K562 (cell line): ENCODE measurements at regions not wholly inside any gene's neighbourhood (a gene's known extent, or its start where the extent isn't known, plus 50 kb on each side); places are given as distances from the start of the nearest gene placed in this dataset.

Source experiments
- ATAC-seq: fragments of 200-7000 bp; cut with Tn5 transposase; 3 replicates; pipeline ENCODE4 v1.9.1; 2020; ENCODE audit warnings: moderate library complexity
- BruUV-seq: library from RNA; stranded (reverse); fragments of 400-500 nt; replicated peaks from 2 replicates; lab custom pipeline; 2021; lab: Mats Ljungman, UMichigan
- CTCF ChIA-PET: fragments of 300-600 bp; formaldehyde crosslinking; extraction: SDS; loops from one replicate; lab custom pipeline; 2021; ENCODE audit warnings: low intra/inter-chr PET ratio; lab: Yijun Ruan, JAX
- POLR2A ChIA-PET: fragments of 300-600, 350-650 bp; sonication (Branson Sonifier 250); formaldehyde crosslinking; extraction: SDS; loops from one replicate; lab custom pipeline; 2021; ENCODE audit warnings: antibody characterized with exemption, inconsistent platforms; lab: Yijun Ruan, JAX
- DNase-seq, 4 experiments: peaks; one replicate each; pipeline versions ENCODE4 v3.0.0 to v3.0.0-alpha.2; 2011 to 2018; ENCODE audit warnings: low spot score in 3 of 4, mixed read lengths in 3 of 4; ENCODE audit errors: extremely low read depth in 1 of 4
- FAIRE-seq: peaks from 2 replicates; lab custom pipeline; 2011; peaks lifted over from hg19 to GRCh38; lab: Jason Lieb, UNC
- H2AFZ ChIP-seq: 2 replicates; pipeline ENCODE4 v1.6.0; 2011; ENCODE audit warnings: low read depth, low read length, control low read depth, inconsistent platforms
- H3K27ac ChIP-seq: fragments of 200-600 bp; 3 replicates; pipeline ENCODE4 v1.8.0; 2011; ENCODE audit warnings: low read depth, mild to moderate bottlenecking, control low read depth, inconsistent platforms, low read length, moderate library complexity, mixed read lengths; ENCODE audit errors: extremely low read depth
- H3K27me3 ChIP-seq, 2 experiments: fragments of 300-600 bp in 1 of 2; 2 replicates in 1 of 2; 3 replicates in 1 of 2; pipeline versions ENCODE4 v1.6.0 to v1.8.0; 2011; ENCODE audit warnings: inconsistent platforms in 2 of 2, low read length in 2 of 2, mild to moderate bottlenecking in 1 of 2, mixed read lengths in 1 of 2, moderate library complexity in 1 of 2; ENCODE audit not compliant: control insufficient read depth in 2 of 2, insufficient read depth in 2 of 2
- H3K36me3 ChIP-seq: fragments of 300-600 bp; 3 replicates; pipeline ENCODE4 v1.8.0; 2011; ENCODE audit warnings: mild to moderate bottlenecking, low read length, inconsistent platforms; ENCODE audit not compliant: control insufficient read depth, insufficient read depth
- H3K4me1 ChIP-seq, 2 experiments: fragments of 200-600 bp in 1 of 2; replicated peaks in 1 of 2; 2 replicates in 1 of 2; 3 replicates in 1 of 2; pipeline versions ENCODE4 v1.5.1 to v1.8.0; 2011; ENCODE audit warnings: inconsistent platforms in 2 of 2, low read length in 2 of 2, mild to moderate bottlenecking in 1 of 2, mixed read lengths in 1 of 2, moderate library complexity in 1 of 2; ENCODE audit not compliant: control insufficient read depth in 2 of 2, insufficient read depth in 2 of 2
- H3K4me2 ChIP-seq: 2 replicates; pipeline ENCODE4 v1.6.1; 2011; ENCODE audit warnings: low read length, control low read depth, inconsistent platforms, mixed read lengths; ENCODE audit not compliant: insufficient read depth
- H3K4me3 ChIP-seq: fragments of 200-600 bp; sonication (generic), shearing (Covaris generic); 2 replicates; pipeline ENCODE4 v1.5.1; 2016; ENCODE audit warnings: control low read depth, inconsistent platforms
- H3K79me2 ChIP-seq: fragments of 200-600 bp; 3 replicates; pipeline ENCODE4 v1.8.0; 2011; ENCODE audit warnings: low read length, inconsistent platforms; ENCODE audit not compliant: control insufficient read depth, insufficient read depth
- H3K9ac ChIP-seq, 2 experiments: 2 replicates each; pipeline versions ENCODE4 v1.6.0 to v1.6.1; 2011; ENCODE audit warnings: low read depth in 2 of 2, low read length in 2 of 2, control low read depth in 1 of 2, inconsistent platforms in 1 of 2, mild to moderate bottlenecking in 1 of 2, mixed read lengths in 1 of 2; ENCODE audit not compliant: insufficient read depth in 1 of 2
- H3K9me1 ChIP-seq: one replicate; pipeline ENCODE4 v1.6.0; 2011; ENCODE audit warnings: inconsistent platforms, mild to moderate bottlenecking, low read length, moderate library complexity; ENCODE audit not compliant: control insufficient read depth, insufficient read depth
- H3K9me3 ChIP-seq: replicated peaks from 2 replicates; pipeline ENCODE4 v1.5.1; 2011; ENCODE audit warnings: low read depth, low read length, inconsistent platforms; ENCODE audit not compliant: control insufficient read depth, insufficient read depth
- H4K20me1 ChIP-seq: replicated peaks from 2 replicates; pipeline ENCODE4 v1.6.1; 2011; ENCODE audit warnings: low read length, inconsistent platforms, mixed read lengths; ENCODE audit not compliant: control insufficient read depth, insufficient read depth
- FIP1L1 ChIP-seq: fragments of 200-400 bp; formaldehyde crosslinking; IDR thresholded peaks from 2 replicates; pipeline ENCODE4 v1.6.1; 2018; ENCODE audit warnings: mild to moderate bottlenecking, low read depth, low read length; ENCODE audit not compliant: poor library complexity, severe bottlenecking
- POLR2B ChIP-seq: fragments of 450-650 bp; IDR thresholded peaks from 2 replicates; pipeline ENCODE4 v1.6.1; 2018; ENCODE audit warnings: low read depth; ENCODE audit not compliant: partially characterized antibody
- RERE ChIP-seq: sonication (generic); formaldehyde crosslinking; IDR thresholded peaks from 2 replicates; pipeline ENCODE4 v1.8.0; 2023; ENCODE audit warnings: missing genetic modification reagents, mild to moderate bottlenecking, borderline replicate concordance
- RFX5 ChIP-seq: IDR thresholded peaks from 2 replicates; pipeline ENCODE4 v1.6.1; 2011; ENCODE audit warnings: low read depth, mild to moderate bottlenecking, improper control_type of control experiment, low read length
- WGBS: fragments of 100-300 bp; shearing (Covaris generic); methylation state at CpG from one replicate; pipeline ENCODE4 v1.1.6; 2016; ENCODE audit warnings: low coverage, mixed read lengths; ENCODE audit not compliant: insufficient coverage; ENCODE audit errors: missing lambda C conversion rate; 5-methylcytosine and 5-hydroxymethylcytosine counted together
- in situ Hi-C: fragments of 300-500 bp; cut with MboI; formaldehyde crosslinking; loops from 4 replicates; pipeline ENCODE4 v1.15.0; 2018; ENCODE audit warnings: inconsistent platforms, mixed read lengths
- intact Hi-C: fragments of 100-400 bp; cut with micrococcal nuclease; formaldehyde crosslinking; loops from 2 replicates; pipeline ENCODE4 v1.14.2; 2022

- no peaks in the 10 kb centered on the region for H3K9me1 ChIP-seq
- CTCF ChIA-PET = no interaction called here
- intact Hi-C loops = no loop called here
- H3K4me2 ChIP-seq = no peak overlapping the region
- DNase-seq = no peak
- no peaks in the 10 kb centered on the region for H3K27me3 ChIP-seq
- FAIRE-seq = no peak
- in situ Hi-C loops = no loop called here
- H3K4me1 ChIP-seq = no peaks in the 10 kb centered on the region
- POLR2A ChIA-PET = no interaction called here
- BruUV-seq = no TSS peak
- TF ChIP-seq RERE (CRISPR knock-in tag) (no peak), POLR2B (no peak), RFX5 (no peak), FIP1L1 (no peak)
- 0% methylated on average over 4 of the region's 4 CpGs for WGBS
- H3K4me3 ChIP-seq = no peak overlapping the region
- ATAC-seq = no peak
- no peak overlapping the region for H3K27ac ChIP-seq
- H3K9ac ChIP-seq = no peak overlapping the region
- no peaks in the 10 kb centered on the region for H3K36me3 ChIP-seq
- no peaks in the 10 kb centered on the region for H4K20me1 ChIP-seq
- no peaks in the 10 kb centered on the region for H3K9me3 ChIP-seq
- no peaks in the 10 kb centered on the region for H3K79me2 ChIP-seq
- H2AFZ ChIP-seq = no peak overlapping the region
Measured at GRCh38 chr1:60129911-60130310, 56.3 kb upstream of the C1orf87 start.
